Cardiac fibroblast (primary cell): ENCODE measurements at regions not wholly inside any gene's neighbourhood (a gene's known extent, or its start where the extent isn't known, plus 50 kb on each side); places are given as distances from the start of the nearest gene placed in this dataset.
"Not testable (repeated sequence)": the region's sequence is repeated elsewhere in the genome, so short reads cannot be mapped to it uniquely, and the experiment has no call there.

ENCODE experiments used
- DNase-seq, 2 donors: peaks; one replicate each; pipeline versions ENCODE4 v3.0.0 to v3.0.0-alpha.2; 2010; ENCODE audit warnings: low read depth in 2 of 2
- H3K4me3 ChIP-seq, 2 donors: replicated peaks in 1 of 2; 1 replicate in 1 of 2; 2 replicates in 1 of 2; pipeline ENCODE4 v1.5.1; 2011; ENCODE audit warnings: low read depth in 2 of 2, low read length in 2 of 2, mild to moderate bottlenecking in 2 of 2, moderate library complexity in 1 of 2
- CTCF ChIP-seq: IDR thresholded peaks from one replicate; pipeline ENCODE4 v1.5.1; 2011; ENCODE audit warnings: low read depth, mild to moderate bottlenecking, low read length, inconsistent platforms

DNA sequence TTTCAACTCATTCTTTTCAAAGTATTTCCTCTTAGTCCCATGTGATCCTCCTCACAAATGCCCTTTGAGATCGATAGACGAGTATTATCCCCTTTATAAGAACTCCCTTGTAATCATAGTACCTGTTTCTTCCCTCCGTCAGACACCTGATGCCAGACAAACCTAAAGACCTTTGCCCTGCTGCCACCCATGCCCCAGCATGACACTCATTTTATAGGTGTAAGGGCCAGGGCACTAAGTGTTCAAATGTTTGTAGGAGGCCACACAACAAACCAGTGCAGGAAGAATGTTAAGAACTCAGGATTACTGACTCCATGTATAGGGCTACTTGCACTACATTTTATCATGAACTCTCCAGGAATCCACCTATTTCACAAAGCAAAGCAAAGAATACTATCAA lies 115.6 kb upstream of the DIAPH2 start:
- no peak overlapping the region for H3K4me3 ChIP-seq
- no peak for TF ChIP-seq CTCF
- no peak for DNase-seq

- DNase-seq, result no peak
- H3K4me3 ChIP-seq, result no peak overlapping the region
- no peak for TF ChIP-seq CTCF
Measured at GRCh38 chrX:96575011-96575410, 109.6 kb upstream of the DIAPH2 start.

GRCh38 chrX:96576368-96576767 lies 108.3 kb upstream of the DIAPH2 start:
- no peak overlapping the region for H3K4me3 ChIP-seq
- peak in 1 of 2 donors; percentile 38 for DNase-seq
- no peak for TF ChIP-seq CTCF

DNA sequence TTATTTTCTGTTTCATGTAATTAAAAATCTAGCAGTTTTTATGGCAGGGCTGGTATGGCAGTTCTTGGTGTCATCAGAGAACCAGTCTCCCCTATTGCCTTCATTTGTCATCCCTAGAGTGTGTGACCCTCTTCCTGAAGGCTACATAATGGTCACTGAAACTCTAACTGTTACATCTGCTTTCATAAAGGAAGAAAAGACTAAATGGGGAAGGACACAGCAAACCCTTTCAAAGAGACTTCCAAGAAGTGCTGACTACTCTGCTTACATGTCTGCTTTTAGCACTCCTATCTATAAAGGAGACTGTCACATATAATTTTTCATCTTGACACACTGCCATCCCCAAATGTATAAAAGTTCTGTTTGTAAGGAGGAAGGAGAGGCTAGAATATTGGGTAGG lies 105.9 kb upstream of the DIAPH2 start:
- DNase-seq, result no peak
- no peak overlapping the region for H3K4me3 ChIP-seq
- no peak for TF ChIP-seq CTCF

DNA sequence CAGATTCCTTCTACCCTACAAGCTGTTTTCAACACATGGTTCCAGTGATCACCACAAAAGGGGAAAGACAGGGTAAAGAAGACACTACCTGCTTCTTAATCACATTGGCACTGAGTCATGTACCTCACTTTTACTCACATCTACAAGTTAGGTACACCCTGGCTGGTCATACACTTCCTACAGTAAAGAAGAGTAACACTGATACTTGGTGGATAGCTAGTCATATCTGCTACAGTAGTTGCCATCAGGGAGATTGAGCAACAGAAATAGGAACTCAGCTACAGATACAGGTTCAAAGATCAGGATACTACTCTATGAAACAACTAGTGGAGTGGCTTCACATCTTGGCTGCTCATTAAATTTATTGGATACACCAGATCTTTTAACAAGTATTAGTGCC lies 105.4 kb upstream of the DIAPH2 start:
- DNase-seq, result no peak
- no peak for TF ChIP-seq CTCF
- no peak overlapping the region for H3K4me3 ChIP-seq

GRCh38 chrX:96590403-96590802 lies 94.2 kb upstream of the DIAPH2 start:
- TF ChIP-seq CTCF, result no peak
- no peak for DNase-seq
- no peak overlapping the region for H3K4me3 ChIP-seq

GRCh38 chrX:96591421-96591820 lies 93.2 kb upstream of the DIAPH2 start:
- peak in 1 of 2 donors; percentile 10 for DNase-seq
- no peak for TF ChIP-seq CTCF
- H3K4me3 ChIP-seq, result no peak overlapping the region

DNA sequence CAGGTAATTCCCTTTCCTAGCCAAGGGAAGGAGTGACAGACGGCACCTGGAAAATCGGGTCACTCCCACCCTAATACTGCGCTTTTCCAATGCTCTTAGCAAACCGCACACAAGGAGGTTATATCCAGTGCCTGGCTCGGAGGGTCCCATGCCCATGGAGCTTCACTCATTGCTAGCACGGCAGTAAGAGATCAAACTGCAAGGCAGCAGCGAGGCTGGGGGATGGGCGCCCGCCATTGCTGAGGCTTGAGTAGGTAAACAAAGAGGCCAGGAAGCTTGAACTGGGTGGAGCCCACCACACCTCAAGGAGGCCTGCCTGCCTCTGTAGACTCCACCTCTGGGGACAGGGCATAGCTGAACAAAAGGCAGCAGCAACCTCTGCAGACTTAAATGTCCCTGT lies 86.8 kb upstream of the DIAPH2 start:
- not testable (repeated sequence) for H3K4me3 ChIP-seq, DNase-seq
